ENCODE measurements at regions not wholly inside any gene's neighbourhood (a gene's known extent, or its start where the extent isn't known, plus 50 kb on each side); places are given as distances from the start of the nearest gene placed in this dataset.

DNA sequence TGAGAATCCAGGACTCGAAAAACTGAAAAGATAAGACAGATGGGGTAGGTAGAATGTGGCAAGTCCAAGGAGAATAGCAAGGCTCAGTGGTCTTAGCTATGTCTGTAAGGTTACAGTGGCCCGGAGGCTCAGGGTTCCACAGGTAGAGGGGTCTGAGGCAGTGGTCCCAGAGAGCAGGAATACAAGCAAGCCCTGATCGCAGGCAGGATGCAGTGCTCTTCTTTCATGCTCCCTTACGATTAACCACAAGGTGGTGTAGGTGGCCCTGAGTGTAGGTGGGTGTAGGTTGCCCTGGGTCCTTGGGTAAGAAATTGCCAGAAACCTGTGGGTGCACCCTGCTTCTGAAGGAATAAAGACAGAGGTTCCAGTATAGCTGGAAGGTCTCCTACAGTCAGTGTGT, 99.1 kb upstream of the RAB3GAP2 start:
- ChIA-PET POLR2A (no interaction called here), CTCF (no interaction called here)
- peak; percentile 28 for DNase-seq (ENCODE audit: extremely low spot score)
- TF ChIP-seq ARNT (IDR thresholded peaks at IDR 0.05): no peak
- TF ChIP-seq SP1 (IDR thresholded peaks at IDR 0.05): no peak
- no peak for TF ChIP-seq BHLHE40 (IDR thresholded peaks at IDR 0.05; ENCODE audit: borderline replicate concordance)
- TF ChIP-seq FOXA1 (IDR thresholded peaks at IDR 0.05): no peak
- TF ChIP-seq PKNOX1 (IDR thresholded peaks at IDR 0.05): no peak
- TF ChIP-seq FOXM1 (IDR thresholded peaks at IDR 0.05; ENCODE audit: borderline replicate concordance): no peak
- TF ChIP-seq HDGF (IDR thresholded peaks at IDR 0.05; ENCODE audit: borderline replicate concordance): no peak
- TF ChIP-seq ELF4 (IDR thresholded peaks at IDR 0.05): no peak
- no peak for TF ChIP-seq CTBP1 (IDR thresholded peaks at IDR 0.05; ENCODE audit: borderline replicate concordance)
- no peak for TF ChIP-seq ZNF384 (IDR thresholded peaks at IDR 0.05)

GRCh38 chr1:220370041-220370700, 97.9 kb upstream of the RAB3GAP2 start:
- CTCF ChIA-PET: no interaction called here
- peak; percentile 58 for DNase-seq (ENCODE audit: extremely low spot score)
- POLR2A ChIA-PET: no interaction called here
- no peak for TF ChIP-seq ARNT (IDR thresholded peaks at IDR 0.05)
- TF ChIP-seq ZNF384 (IDR thresholded peaks at IDR 0.05): no peak
- no peak for TF ChIP-seq CTBP1 (IDR thresholded peaks at IDR 0.05; ENCODE audit: borderline replicate concordance)
- no peak for TF ChIP-seq ELF4 (IDR thresholded peaks at IDR 0.05)

DNA sequence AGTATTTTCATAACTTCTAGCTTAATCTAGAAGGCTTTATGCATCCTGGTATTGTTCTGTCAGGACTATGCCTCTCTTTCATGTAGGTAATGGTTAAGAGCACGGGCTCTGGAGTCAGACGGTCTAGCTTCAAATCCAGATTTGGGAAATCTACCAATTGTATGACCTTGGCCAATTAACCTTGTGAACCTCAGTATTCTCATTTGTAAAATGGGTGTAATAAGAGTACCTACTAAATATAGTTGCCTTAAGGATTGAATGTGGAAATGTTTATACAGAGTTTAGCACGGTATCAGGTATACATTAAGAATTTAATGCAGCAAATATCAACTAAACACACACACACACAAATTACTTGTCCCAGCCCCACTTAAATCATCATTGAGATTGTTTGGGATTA, 97.3 kb upstream of the RAB3GAP2 start:
- TF ChIP-seq FOXM1 (IDR thresholded peaks at IDR 0.05; ENCODE audit: borderline replicate concordance): no peak
- no peak for TF ChIP-seq ELF4 (IDR thresholded peaks at IDR 0.05)
- no peak for TF ChIP-seq CTBP1 (IDR thresholded peaks at IDR 0.05; ENCODE audit: borderline replicate concordance)
- no peak for TF ChIP-seq BHLHE40 (IDR thresholded peaks at IDR 0.05; ENCODE audit: borderline replicate concordance)

GRCh38 chr1:220368352-220369265, 96.4 kb upstream of the RAB3GAP2 start:
- CTCF ChIA-PET: no interaction called here
- TF ChIP-seq ELF4 (IDR thresholded peaks at IDR 0.05) (no peak), PKNOX1 (IDR thresholded peaks at IDR 0.05) (no peak), NFRKB (IDR thresholded peaks at IDR 0.05) (no peak), ARNT (IDR thresholded peaks at IDR 0.05) (no peak), L3MBTL2 (conservative IDR thresholded peaks at IDR 0.05) (no peak), SUZ12 (IDR thresholded peaks at IDR 0.05) (no peak), TARDBP (IDR thresholded peaks at IDR 0.05) (no peak), FOXM1 (IDR thresholded peaks at IDR 0.05; ENCODE audit: borderline replicate concordance) (no peak), BHLHE40 (IDR thresholded peaks at IDR 0.05; ENCODE audit: borderline replicate concordance) (no peak), SP1 (IDR thresholded peaks at IDR 0.05) (no peak), CTBP1 (IDR thresholded peaks at IDR 0.05; ENCODE audit: borderline replicate concordance) (no peak)
- no peak for DNase-seq (ENCODE audit: extremely low spot score)
- POLR2A ChIA-PET: no interaction called here

More for the DNA sequence above, 97.3 kb upstream of the RAB3GAP2 start:
- POLR2A ChIA-PET: no interaction called here
- CTCF ChIA-PET: no interaction called here
- DNase-seq (ENCODE audit: extremely low spot score): no peak

DNA sequence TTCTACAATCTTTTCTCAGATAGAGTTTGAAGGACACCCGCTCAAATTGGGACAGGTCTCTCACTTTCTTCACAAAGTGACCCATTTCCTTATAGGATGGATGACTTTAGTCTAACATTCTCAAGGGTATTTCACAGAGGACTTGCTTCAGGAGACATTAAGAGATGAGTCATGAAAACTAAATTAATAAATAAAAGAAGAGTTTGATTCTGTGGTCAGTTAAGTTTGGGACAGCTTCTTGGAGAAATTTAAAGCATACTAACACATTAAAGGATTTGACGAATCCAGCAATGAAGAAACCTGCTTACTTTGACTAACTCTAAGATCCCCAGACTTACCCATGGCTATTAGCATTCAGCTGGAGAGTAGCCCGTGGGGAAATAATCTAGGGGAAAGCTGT, 95.6 kb upstream of the RAB3GAP2 start:
- CTCF ChIA-PET: no interaction called here
- TF ChIP-seq L3MBTL2 (conservative IDR thresholded peaks at IDR 0.05): no peak
- TF ChIP-seq ELF4 (IDR thresholded peaks at IDR 0.05): no peak
- POLR2A ChIA-PET: no interaction called here
- no peak for DNase-seq (ENCODE audit: extremely low spot score)

GRCh38 chr1:220366269-220366668, 94.0 kb upstream of the RAB3GAP2 start:
- DNase-seq (ENCODE audit: extremely low spot score): no peak
- POLR2A ChIA-PET: no interaction called here
- TF ChIP-seq TARDBP (IDR thresholded peaks at IDR 0.05): no peak
- TF ChIP-seq SP1 (IDR thresholded peaks at IDR 0.05): no peak
- no peak for TF ChIP-seq FOXK2 (IDR thresholded peaks at IDR 0.05)
- TF ChIP-seq SUZ12 (IDR thresholded peaks at IDR 0.05): no peak
- no peak for TF ChIP-seq HDGF (IDR thresholded peaks at IDR 0.05; ENCODE audit: borderline replicate concordance)
- TF ChIP-seq ZNF384 (IDR thresholded peaks at IDR 0.05): no peak
- no peak for TF ChIP-seq FOXM1 (IDR thresholded peaks at IDR 0.05; ENCODE audit: borderline replicate concordance)
- TF ChIP-seq L3MBTL2 (conservative IDR thresholded peaks at IDR 0.05): no peak
- no peak for TF ChIP-seq BHLHE40 (IDR thresholded peaks at IDR 0.05; ENCODE audit: borderline replicate concordance)
- no peak for TF ChIP-seq FOXA1 (IDR thresholded peaks at IDR 0.05)
- TF ChIP-seq CTBP1 (IDR thresholded peaks at IDR 0.05; ENCODE audit: borderline replicate concordance): no peak
- TF ChIP-seq LEF1 (IDR thresholded peaks at IDR 0.05; ENCODE audit: borderline replicate concordance): no peak
- TF ChIP-seq ARNT (IDR thresholded peaks at IDR 0.05): no peak
- TF ChIP-seq NFRKB (IDR thresholded peaks at IDR 0.05): no peak
- TF ChIP-seq PKNOX1 (IDR thresholded peaks at IDR 0.05): no peak
- no peak for TF ChIP-seq ELF4 (IDR thresholded peaks at IDR 0.05)
- CTCF ChIA-PET: no interaction called here
